ENCODE measurements at regions not wholly inside any gene's neighbourhood (a gene's known extent, or its start where the extent isn't known, plus 50 kb on each side); places are given as distances from the start of the nearest gene placed in this dataset.

GRCh38 chrX:21056622-21057021 lies 317.6 kb upstream of the CNKSR2 start:
- no peak for DNase-seq

GRCh38 chrX:21047034-21047455 lies 327.2 kb upstream of the CNKSR2 start:
- no peak for DNase-seq

- DNase-seq: no peak
Measured at GRCh38 chrX:21014326-21014725, 359.9 kb upstream of the CNKSR2 start.

- no peak for DNase-seq
Measured at GRCh38 chrX:21004835-21005234, 369.4 kb upstream of the CNKSR2 start.

DNA sequence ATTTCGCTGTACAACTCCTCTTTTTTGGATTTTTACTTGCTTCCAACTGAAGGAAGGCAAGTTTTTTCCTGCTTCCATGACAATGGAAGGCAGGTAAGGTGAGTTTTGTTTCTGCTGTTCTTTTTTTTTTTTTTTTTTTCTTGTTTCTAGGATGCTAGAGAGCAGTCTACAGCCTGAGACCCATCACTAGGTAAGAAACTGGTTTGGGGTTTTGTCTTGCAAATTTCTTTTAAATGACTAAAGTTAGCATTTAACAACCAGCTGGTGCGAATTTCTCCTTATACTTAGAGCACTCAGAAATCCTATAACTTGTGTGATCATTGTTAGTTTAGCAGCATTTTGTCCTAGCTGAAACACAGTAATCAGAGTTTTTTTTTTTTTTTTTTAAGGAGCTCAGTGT lies 378.4 kb upstream of the CNKSR2 start:
- no peak for DNase-seq

- DNase-seq: no peak
Measured at GRCh38 chrX:20989361-20989760, 384.9 kb upstream of the CNKSR2 start.

- no peak for DNase-seq
Measured at GRCh38 chrX:20988804-20989203, 385.4 kb upstream of the CNKSR2 start.

GRCh38 chrX:20988118-20988517 lies 386.1 kb upstream of the CNKSR2 start:
- DNase-seq: no peak

GRCh38 chrX:20980426-20980825 lies 393.8 kb upstream of the CNKSR2 start:
- no peak for DNase-seq

- DNase-seq: no peak
Measured at GRCh38 chrX:20974326-20974725, 399.9 kb upstream of the CNKSR2 start.

DNA sequence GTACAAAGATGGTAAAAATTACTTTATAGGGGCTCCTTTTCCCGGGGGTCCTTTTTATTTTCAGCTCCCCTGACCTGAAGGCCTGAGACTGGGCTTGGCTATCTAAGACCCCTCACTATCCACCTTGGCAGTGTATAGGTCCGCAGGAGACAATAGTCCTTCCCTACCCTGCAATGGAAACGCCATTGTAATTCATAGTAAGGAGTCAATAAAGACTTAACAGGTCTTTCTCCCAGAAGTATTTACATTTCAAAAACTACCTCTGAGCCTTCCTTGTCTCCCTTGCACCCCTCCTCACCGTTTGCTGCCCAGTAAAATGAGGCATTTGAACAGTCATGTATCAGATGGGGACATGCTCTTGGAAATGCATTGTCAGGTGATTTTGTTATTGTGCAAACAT lies 401.2 kb upstream of the CNKSR2 start:
- no peak for DNase-seq

DNA sequence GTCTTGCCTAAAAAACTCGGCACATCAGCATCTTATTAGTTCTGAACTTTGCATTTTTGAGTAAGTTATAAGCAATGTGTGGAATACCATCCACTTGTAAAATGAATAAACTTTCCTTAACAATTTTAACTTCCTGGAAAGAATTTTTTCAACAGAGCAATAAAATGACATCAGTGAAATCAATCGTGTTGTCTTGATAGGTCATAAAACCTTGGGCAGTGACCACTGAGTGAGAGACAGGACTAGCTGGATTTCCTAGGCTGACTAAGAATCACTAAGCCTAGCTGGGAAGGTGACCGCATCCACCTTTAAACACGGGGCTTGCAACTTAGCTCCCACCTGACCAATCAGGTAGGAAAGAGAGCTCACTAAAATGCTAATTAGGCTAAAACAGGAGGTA lies 403.0 kb upstream of the CNKSR2 start:
- DNase-seq: no peak

- no peak for DNase-seq
Measured at GRCh38 chrX:20969565-20969964, 404.7 kb upstream of the CNKSR2 start.

- no peak for DNase-seq
Measured at GRCh38 chrX:20968996-20969395, 405.2 kb upstream of the CNKSR2 start.

- DNase-seq: no peak
Measured at GRCh38 chrX:20967725-20968124, 406.5 kb upstream of the CNKSR2 start.

DNA sequence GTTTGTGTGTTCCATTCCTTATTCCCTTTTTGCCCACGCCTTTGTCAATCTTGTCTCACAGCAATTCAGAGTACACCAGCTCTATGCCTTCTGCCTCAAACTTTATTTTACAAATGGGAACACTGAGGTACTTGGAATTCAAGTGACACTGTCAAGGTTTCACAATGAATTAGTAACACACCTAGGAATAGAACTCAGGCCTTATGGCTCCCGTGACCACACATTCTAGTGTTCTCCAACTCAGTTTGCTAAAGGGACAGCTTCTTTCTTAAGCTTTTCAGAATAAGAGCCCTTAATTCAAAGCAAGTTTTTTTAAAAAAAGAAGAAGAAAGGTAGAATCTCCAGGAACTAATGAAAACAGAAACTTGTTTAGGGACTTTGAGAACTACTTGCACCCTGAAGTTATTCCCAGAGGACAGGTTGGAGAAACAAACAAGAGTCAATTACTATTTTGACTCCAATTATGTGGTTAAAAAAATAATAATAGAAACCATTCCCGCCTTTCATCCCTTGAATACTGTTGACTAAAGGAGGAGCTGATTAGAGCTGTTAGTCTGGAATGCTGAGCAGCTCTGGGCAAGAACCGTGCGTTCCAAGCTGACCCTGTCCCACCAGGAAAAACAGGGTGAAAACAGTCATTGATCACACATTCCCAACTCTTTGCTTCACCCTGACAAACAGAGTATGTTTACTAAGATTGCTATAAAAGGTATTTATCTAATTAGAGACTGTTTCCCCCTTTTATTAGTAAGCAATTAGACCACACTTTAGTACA lies 408.8 kb upstream of the CNKSR2 start:
- no peak for DNase-seq

DNA sequence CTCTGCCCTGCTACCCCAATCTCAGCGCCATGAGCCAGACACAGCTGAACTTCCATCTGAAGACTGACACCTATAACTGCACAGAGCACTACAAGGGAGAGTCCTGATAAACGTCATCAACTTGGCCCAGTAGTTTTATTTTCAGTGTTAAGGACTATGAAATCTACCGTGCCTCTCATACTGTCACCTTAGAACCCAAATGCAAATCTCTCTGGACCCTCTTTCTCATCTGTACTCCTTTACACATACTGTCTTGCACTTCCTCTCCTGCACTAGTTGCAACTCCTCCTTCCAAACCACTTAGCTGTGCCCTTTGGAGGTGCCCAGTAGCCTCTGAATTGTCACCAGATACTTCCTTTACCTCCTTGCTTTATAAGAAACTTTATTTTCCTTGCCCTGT lies 420.2 kb upstream of the CNKSR2 start:
- no peak for DNase-seq

GRCh38 chrX:20952180-20952579 lies 422.0 kb upstream of the CNKSR2 start:
- DNase-seq: no peak

DNA sequence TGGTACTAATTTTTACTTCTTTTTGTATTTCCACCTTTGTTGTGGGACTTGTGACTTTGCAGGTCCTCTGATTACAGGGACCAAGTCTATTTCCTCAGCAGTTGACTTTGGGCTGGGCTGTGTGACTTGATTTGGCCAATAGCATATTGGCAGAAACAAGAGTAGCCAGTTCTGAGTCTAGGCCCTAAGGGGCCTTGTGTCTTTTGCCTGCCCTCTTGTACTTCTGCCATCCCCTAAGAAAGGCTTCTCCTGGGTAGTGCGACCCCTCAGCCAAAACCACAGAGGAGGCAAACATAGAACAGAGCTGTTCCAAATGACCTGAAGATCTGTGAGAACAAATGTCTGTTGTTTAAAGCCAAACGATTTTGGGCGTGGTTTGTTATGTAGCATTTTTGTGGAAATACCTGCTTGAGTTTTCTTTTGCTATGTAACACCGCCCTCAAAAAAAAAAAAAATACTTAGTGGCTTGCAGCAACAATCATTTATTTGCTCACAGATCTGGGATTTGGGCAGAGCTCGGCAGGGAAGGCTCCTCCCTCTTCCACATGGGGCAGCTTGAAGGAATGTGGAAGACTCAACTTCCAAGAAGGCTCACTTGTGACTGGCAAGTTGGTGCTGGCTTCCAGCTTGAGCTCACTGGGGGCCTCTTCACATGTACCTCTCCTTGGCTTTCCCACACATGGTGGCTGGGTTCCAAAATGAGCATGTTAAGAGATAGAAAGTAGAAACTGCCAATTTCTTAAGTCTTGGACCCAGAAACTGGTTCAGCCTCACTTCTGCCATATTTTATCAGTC lies 423.0 kb upstream of the CNKSR2 start:
- no peak for DNase-seq

- peak in 1 of 58 donors; percentile 0 for DNase-seq
Measured at GRCh38 chrX:20947411-20947912, 426.8 kb upstream of the CNKSR2 start.

DNA sequence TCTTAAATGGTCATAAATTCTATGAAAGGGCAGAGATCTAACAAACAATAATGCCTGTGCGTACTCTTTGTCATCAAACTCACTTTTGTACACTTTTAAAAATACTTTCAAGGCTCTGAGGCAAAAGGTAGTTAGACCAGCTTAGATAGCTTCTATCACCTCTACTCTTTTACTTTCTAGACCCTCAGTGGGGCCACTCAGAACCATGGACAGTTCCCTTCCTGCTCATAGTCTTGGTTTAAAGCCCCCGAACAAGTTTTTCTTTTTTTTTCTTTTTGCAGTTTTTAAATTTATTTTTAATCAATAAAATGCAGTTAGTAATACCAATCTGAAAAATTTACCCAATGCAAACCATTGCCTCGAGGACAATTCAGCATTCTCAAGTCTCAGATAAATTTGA lies 460.5 kb upstream of the CNKSR2 start:
- no peak for DNase-seq

GRCh38 chrX:20906571-20906970 lies 467.6 kb upstream of the CNKSR2 start:
- no peak for DNase-seq

GRCh38 chrX:20884565-20884964 lies 489.7 kb upstream of the CNKSR2 start:
- no peak for DNase-seq
